NB4 (cell line): ENCODE measurements at regions not wholly inside any gene's neighbourhood (a gene's known extent, or its start where the extent isn't known, plus 50 kb on each side); places are given as distances from the start of the nearest gene placed in this dataset.

Experiments
- CTCF ChIP-seq: IDR thresholded peaks from one replicate; pipeline ENCODE4 v1.5.1; 2012; ENCODE audit warnings: low read depth, low read length
- POLR2A ChIP-seq: IDR thresholded peaks from 2 replicates; pipeline ENCODE4 v1.6.1; 2011; ENCODE audit warnings: mild to moderate bottlenecking; ENCODE audit not compliant: insufficient read length; ENCODE audit errors: extremely low read depth

GRCh38 chr1:115156826-115157468 lies 67.6 kb upstream of the TSPAN2 start:
- TF ChIP-seq POLR2A (no peak), CTCF (no peak)
